ENCODE measurements at regions not wholly inside any gene's neighbourhood (a gene's known extent, or its start where the extent isn't known, plus 50 kb on each side); places are given as distances from the start of the nearest gene placed in this dataset.

DNA sequence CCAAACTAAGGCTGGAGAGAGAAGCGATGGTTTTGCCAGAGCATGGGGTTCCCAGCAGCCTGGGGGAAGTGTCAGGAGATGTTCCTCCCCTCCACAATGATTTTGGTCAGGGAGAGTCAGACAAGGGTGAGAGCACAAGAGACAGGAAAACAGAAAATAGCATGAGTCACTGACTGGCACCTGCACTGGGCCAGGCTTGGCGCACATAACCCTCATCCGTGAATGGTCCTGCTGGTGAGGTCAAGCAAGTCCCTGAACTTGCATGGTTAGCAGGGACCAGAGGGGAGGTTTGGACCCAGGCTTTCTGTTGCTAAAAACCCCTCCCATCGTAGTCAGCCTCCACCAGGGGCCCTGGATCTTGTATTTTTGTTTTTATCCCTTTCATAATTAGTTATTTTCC lies 174.5 kb upstream of the MYT1L start:
- no peak overlapping the region for H3K27ac ChIP-seq
- H3K4me1 ChIP-seq: no peaks in the 10 kb centered on the region
- H3K9me3 ChIP-seq: peaks cover 0 to 19% (median 0%) of the 10 kb centered on the region in 8 donors
- TF ChIP-seq POLR2A (IDR thresholded peaks at IDR 0.05) (no peak), POLR2AphosphoS5 (IDR thresholded peaks at IDR 0.05) (no peak)
- TF ChIP-seq, protein P1, sequence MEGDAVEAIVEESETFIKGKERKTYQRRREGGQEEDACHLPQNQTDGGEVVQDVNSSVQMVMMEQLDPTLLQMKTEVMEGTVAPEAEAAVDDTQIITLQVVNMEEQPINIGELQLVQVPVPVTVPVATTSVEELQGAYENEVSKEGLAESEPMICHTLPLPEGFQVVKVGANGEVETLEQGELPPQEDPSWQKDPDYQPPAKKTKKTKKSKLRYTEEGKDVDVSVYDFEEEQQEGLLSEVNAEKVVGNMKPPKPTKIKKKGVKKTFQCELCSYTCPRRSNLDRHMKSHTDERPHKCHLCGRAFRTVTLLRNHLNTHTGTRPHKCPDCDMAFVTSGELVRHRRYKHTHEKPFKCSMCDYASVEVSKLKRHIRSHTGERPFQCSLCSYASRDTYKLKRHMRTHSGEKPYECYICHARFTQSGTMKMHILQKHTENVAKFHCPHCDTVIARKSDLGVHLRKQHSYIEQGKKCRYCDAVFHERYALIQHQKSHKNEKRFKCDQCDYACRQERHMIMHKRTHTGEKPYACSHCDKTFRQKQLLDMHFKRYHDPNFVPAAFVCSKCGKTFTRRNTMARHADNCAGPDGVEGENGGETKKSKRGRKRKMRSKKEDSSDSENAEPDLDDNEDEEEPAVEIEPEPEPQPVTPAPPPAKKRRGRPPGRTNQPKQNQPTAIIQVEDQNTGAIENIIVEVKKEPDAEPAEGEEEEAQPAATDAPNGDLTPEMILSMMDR (IDR thresholded peaks at IDR 0.05 in 8 of 11, conservative IDR thresholded peaks at IDR 0.05 in 3 of 11): no peak
- H3K27me3 ChIP-seq (replicated peaks in 1 of 7): peaks cover 0 to 14% (median 0%) of the 10 kb centered on the region in 7 donors
- WGBS, 5 donors: 75 to 88% (median 79%) methylated on average over 4 of the region's 4 CpGs
- intact Hi-C loops (cut with DNase I; ENCODE audit: low total_unique reads): no loop called here
- no peak overlapping the region for H3K4me3 ChIP-seq
- DNase-seq: no peak
- no peaks in the 10 kb centered on the region for H3K36me3 ChIP-seq

DNA sequence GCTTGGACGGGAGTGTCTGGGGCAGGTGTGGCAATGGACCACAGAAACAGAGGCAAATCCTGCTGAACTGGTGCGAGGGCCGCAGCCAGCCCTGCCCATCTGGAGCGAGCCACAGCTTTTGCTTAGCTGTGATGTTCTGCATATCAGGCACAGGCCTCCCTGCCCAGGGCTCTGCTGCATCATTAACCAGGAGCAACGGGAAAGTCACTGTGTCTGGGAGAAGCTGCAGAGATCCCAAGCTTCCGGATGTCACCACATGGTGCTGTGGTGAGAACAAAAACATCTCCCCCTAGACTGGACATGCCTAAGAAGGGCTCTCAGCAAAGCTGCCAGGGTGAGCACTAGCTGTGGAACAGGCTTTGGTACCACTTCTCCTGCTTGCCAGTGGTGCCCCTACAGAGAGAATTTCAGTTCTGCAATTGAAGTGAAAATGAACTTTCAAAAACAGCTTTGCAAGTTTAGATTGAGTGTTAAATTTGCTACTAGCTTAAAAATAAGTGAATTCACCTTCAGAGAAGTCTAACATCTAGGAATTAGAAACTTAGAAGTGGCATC lies 172.9 kb upstream of the MYT1L start:
- Histone ChIP-seq H3K4me3 (no peak overlapping the region), H3K27ac (no peak overlapping the region), H3K27me3 (replicated peaks in 1 of 7) (peaks cover 0 to 14% (median 0%) of the 10 kb centered on the region in 7 donors), H3K4me1 (no peaks in the 10 kb centered on the region), H3K36me3 (no peaks in the 10 kb centered on the region), H3K9me3 (peaks cover 0 to 19% (median 0%) of the 10 kb centered on the region in 8 donors)
- intact Hi-C loops (cut with DNase I; ENCODE audit: low total_unique reads): no loop called here
- TF ChIP-seq, protein P1 (IDR thresholded peaks at IDR 0.05 in 8 of 11, conservative IDR thresholded peaks at IDR 0.05 in 3 of 11): no peak
- TF ChIP-seq POLR2AphosphoS5 (IDR thresholded peaks at IDR 0.05): no peak
- WGBS, 5 donors: 62 to 89% (median 82%) methylated on average over 3 to 6 of the region's 6 CpGs
- no peak for DNase-seq

DNA sequence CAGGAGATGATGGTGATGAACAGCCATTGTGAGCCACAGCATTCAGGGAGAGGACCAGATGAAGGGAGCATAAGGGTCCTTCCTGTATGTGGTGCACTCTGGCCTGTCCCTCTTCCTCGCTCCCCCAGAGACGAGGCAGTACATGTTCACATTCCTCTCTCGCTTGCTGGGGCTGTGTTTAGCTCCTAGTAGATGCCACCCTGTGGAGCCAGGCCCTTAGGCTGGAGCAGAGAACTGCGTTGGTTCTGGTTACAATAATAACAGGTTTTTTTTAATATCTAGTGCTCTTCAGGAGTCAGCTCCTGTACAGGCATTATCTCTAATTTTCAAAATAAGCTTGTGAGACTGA lies 171.1 kb upstream of the MYT1L start:
- peaks cover 0 to 5% (median 0%) of the 10 kb centered on the region in 7 donors for H3K27me3 ChIP-seq (replicated peaks in 1 of 7)
- 71 to 90% (median 79%) methylated on average over 4 of the region's 4 CpGs for WGBS, 5 donors
- intact Hi-C loops (cut with DNase I; ENCODE audit: low total_unique reads): no loop called here

DNA sequence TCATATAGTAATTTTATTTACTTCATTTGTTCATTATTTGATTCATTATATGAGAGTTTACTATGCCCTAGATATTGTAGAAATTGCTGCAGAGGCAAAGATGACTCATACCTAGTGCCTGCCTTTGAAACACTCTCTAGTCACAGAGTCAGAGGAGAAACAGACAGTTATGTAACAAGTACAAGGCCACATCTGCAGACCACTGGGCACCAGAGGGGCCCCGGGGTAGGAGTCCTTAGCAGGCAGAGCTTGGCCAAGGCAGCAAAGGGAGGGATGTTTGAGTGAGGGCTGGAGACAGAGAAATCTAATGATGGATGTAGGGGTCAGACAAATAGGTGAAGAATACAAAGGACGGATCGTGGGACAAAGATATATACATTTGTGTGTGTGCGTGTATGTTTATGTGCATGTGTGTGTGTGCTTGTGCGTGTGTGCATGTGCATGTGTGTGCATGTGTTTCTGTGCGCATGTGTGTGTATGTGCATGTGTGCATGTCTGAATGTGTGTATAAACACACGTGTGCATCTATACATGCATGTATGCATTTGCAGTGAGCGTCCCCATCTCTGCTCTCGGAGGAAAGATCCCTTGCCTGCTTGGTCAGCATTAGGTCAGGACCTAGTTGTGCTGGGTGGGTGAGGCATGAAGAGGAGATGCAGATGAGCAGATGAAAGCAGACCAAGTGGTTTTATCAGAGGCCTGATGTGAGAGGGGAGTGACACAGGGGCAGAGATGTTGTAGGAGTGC lies 170.6 kb upstream of the MYT1L start:
- Histone ChIP-seq H3K9me3 (peaks cover 0 to 12% (median 0%) of the 10 kb centered on the region in 8 donors), H3K4me3 (no peak overlapping the region), H3K36me3 (no peaks in the 10 kb centered on the region), H3K27ac (no peak overlapping the region), H3K27me3 (replicated peaks in 1 of 7) (no peaks in the 10 kb centered on the region), H3K4me1 (no peaks in the 10 kb centered on the region)
- WGBS, 5 donors: 88 to 94% (median 89%) methylated on average over 9 of the region's 9 CpGs
- intact Hi-C loops (cut with DNase I; ENCODE audit: low total_unique reads): no loop called here
- no peak for DNase-seq
- TF ChIP-seq, protein P1 (IDR thresholded peaks at IDR 0.05 in 8 of 11, conservative IDR thresholded peaks at IDR 0.05 in 3 of 11): no peak
- TF ChIP-seq POLR2A (IDR thresholded peaks at IDR 0.05) (no peak), POLR2AphosphoS5 (IDR thresholded peaks at IDR 0.05) (no peak)

More for the DNA sequence above, 171.1 kb upstream of the MYT1L start:
- H3K4me3 ChIP-seq: no peak overlapping the region
- TF ChIP-seq POLR2A (IDR thresholded peaks at IDR 0.05): no peak
- TF ChIP-seq, protein P1 (IDR thresholded peaks at IDR 0.05 in 8 of 11, conservative IDR thresholded peaks at IDR 0.05 in 3 of 11): no peak
- TF ChIP-seq POLR2AphosphoS5 (IDR thresholded peaks at IDR 0.05): no peak
- no peak overlapping the region for H3K27ac ChIP-seq
- peaks cover 0 to 12% (median 0%) of the 10 kb centered on the region in 8 donors for H3K9me3 ChIP-seq
- H3K4me1 ChIP-seq: no peaks in the 10 kb centered on the region
- DNase-seq: no peak
- H3K36me3 ChIP-seq: no peaks in the 10 kb centered on the region

Data from spleen (tissue), 11 donors.